A549 (cell line): ENCODE measurements at regions not wholly inside any gene's neighbourhood (a gene's known extent, or its start where the extent isn't known, plus 50 kb on each side); places are given as distances from the start of the nearest gene placed in this dataset.

Experiments used
- ATAC-seq, 2 experiments: fragments of 200-7000 bp in 1 of 2; fragments of >200 bp in 1 of 2; cut with Nextera tagmentation in 1 of 2; cut with Tn5 transposase in 1 of 2; 3 replicates each; pipeline versions ENCODE4 v1.8.0 to v1.9.1; 2018 to 2020; ENCODE audit warnings: mild to moderate bottlenecking in 1 of 2, moderate library complexity in 1 of 2
- CTCF ChIA-PET: fragments of 300-600 bp; sonication (Branson Sonifier 250); formaldehyde crosslinking; extraction: SDS; loops from one replicate; lab custom pipeline; 2021; ENCODE audit warnings: antibody characterized with exemption, inconsistent platforms; lab: Yijun Ruan, JAX
- POLR2A ChIA-PET: fragments of 350-600 bp; formaldehyde crosslinking; extraction: SDS; loops from one replicate; lab custom pipeline; 2021; ENCODE audit warnings: antibody characterized with exemption, inconsistent platforms; lab: Yijun Ruan, JAX
- DNase-seq, 2 experiments: peaks; one replicate each; pipeline versions ENCODE4 v3.0.0 to v3.0.0-alpha.2; 2011 to 2016; ENCODE audit warnings: low read depth in 1 of 2, low spot score in 1 of 2
- FAIRE-seq: peaks from 2 replicates; lab custom pipeline; 2011; peaks lifted over from hg19 to GRCh38; lab: Jason Lieb, UNC
- H3K27ac ChIP-seq, 2 experiments: fragments of >200 bp; sonication (Bioruptor Twin); formaldehyde crosslinking; 3 replicates each; pipeline ENCODE4 v1.5.1; 2016 to 2017
- H3K4me1 ChIP-seq: fragments of >200 bp; sonication (Bioruptor Twin); formaldehyde crosslinking; 3 replicates; pipeline ENCODE4 v1.6.1; 2016
- H3K4me2 ChIP-seq: fragments of >200 bp; sonication (Bioruptor Twin); formaldehyde crosslinking; 3 replicates; pipeline ENCODE4 v1.6.1; 2016
- H3K4me3 ChIP-seq: fragments of >200 bp; sonication (Bioruptor Twin); formaldehyde crosslinking; 3 replicates; pipeline ENCODE4 v1.5.1; 2016
- H3K9me3 ChIP-seq: fragments of >200 bp; sonication (Bioruptor Twin); formaldehyde crosslinking; 3 replicates; pipeline ENCODE4 v1.6.1; 2016
- CBX2 ChIP-seq: fragments of 200-600 bp; sonication (generic); IDR thresholded peaks from 2 replicates; pipeline ENCODE4 v1.6.1; 2016; ENCODE audit warnings: low read depth, mild to moderate bottlenecking, borderline replicate concordance
- CEBPB ChIP-seq, 2 experiments: fragments of >200 bp in 1 of 2; sonication (Bioruptor Twin) in 1 of 2; formaldehyde crosslinking in 1 of 2; IDR thresholded peaks; 2 replicates each; pipeline ENCODE4 v1.6.1; 2012 to 2016
- CHD4 ChIP-seq: fragments of 200-600 bp; sonication (generic); IDR thresholded peaks from 2 replicates; pipeline ENCODE4 v1.6.1; 2016; ENCODE audit warnings: antibody characterized with exemption, mild to moderate bottlenecking, borderline replicate concordance
- EHF ChIP-seq: fragments of 250-450 bp; sonication (Bioruptor Pico); IDR thresholded peaks from 2 replicates; pipeline ENCODE4 v1.5.0; 2020; ENCODE audit warnings: mild to moderate bottlenecking
- EP300 ChIP-seq, 2 experiments: fragments of >200 bp; sonication (Bioruptor Twin); formaldehyde crosslinking; IDR thresholded peaks; 2 replicates in 1 of 2; 3 replicates in 1 of 2; pipeline ENCODE4 v1.6.1; 2016 to 2017
- FOSB ChIP-seq: fragments of 250-450 bp; sonication (Bioruptor Pico); IDR thresholded peaks from 2 replicates; pipeline ENCODE4 v1.5.0; 2020; ENCODE audit warnings: mild to moderate bottlenecking, moderate library complexity
- GATA3 ChIP-seq: IDR thresholded peaks from 2 replicates; pipeline ENCODE4 v1.6.1; 2012; ENCODE audit warnings: borderline replicate concordance
- HDAC2 ChIP-seq: fragments of 200-600 bp; sonication (generic); IDR thresholded peaks from 2 replicates; pipeline ENCODE4 v1.6.1; 2016
- HEYL ChIP-seq: fragments of 250-450 bp; sonication (Bioruptor Pico); IDR thresholded peaks from 2 replicates; pipeline ENCODE4 v1.8.0; 2021; ENCODE audit warnings: mild to moderate bottlenecking, moderate library complexity
- HOXA7 ChIP-seq: fragments of 250-450 bp; sonication (Bioruptor Pico); IDR thresholded peaks from 2 replicates; pipeline ENCODE4 v1.5.0; 2020; ENCODE audit warnings: mild to moderate bottlenecking, moderate library complexity
- HOXB13 ChIP-seq: fragments of 250-450 bp; sonication (Bioruptor Pico); IDR thresholded peaks from 2 replicates; pipeline ENCODE4 v1.5.0; 2020; ENCODE audit warnings: low read depth, mild to moderate bottlenecking, moderate library complexity
- HOXB5 ChIP-seq: fragments of 250-450 bp; sonication (Bioruptor Pico); IDR thresholded peaks from 2 replicates; pipeline ENCODE4 v1.5.0; 2020; ENCODE audit warnings: mild to moderate bottlenecking, moderate library complexity
- JUNB ChIP-seq: fragments of >200 bp; sonication (Bioruptor Twin); formaldehyde crosslinking; IDR thresholded peaks from 2 replicates; pipeline ENCODE4 v1.6.1; 2016
- KDM1A ChIP-seq: fragments of 200-600 bp; sonication (generic); IDR thresholded peaks from 2 replicates; pipeline ENCODE4 v1.6.1; 2016; ENCODE audit warnings: low read depth, mild to moderate bottlenecking
- KDM5A ChIP-seq: fragments of 200-600 bp; sonication (generic); IDR thresholded peaks from 2 replicates; pipeline ENCODE4 v1.6.1; 2016; ENCODE audit warnings: antibody characterized with exemption, mild to moderate bottlenecking
- MAFK ChIP-seq: fragments of 450-650 bp; IDR thresholded peaks from 2 replicates; pipeline ENCODE4 v1.6.1; 2014; ENCODE audit not compliant: partially characterized antibody
- NFE2L2 ChIP-seq: fragments of 150-350 bp; conservative IDR thresholded peaks from 2 replicates; pipeline ENCODE4 v1.6.1; 2014; ENCODE audit warnings: low read length
- NPAS2 ChIP-seq: fragments of 250-450 bp; sonication (Bioruptor Pico); IDR thresholded peaks from 2 replicates; pipeline ENCODE4 v1.8.0; 2022; ENCODE audit warnings: mild to moderate bottlenecking, moderate library complexity, borderline replicate concordance
- NR3C1 ChIP-seq: fragments of >200 bp; sonication (Bioruptor Twin); formaldehyde crosslinking; IDR thresholded peaks from 3 replicates; pipeline ENCODE4 v1.6.1; 2017
- PHF8 ChIP-seq: fragments of 200-600 bp; sonication (generic); IDR thresholded peaks from 2 replicates; pipeline ENCODE4 v1.6.1; 2016; ENCODE audit warnings: low read depth, mild to moderate bottlenecking, antibody characterized with exemption, moderate library complexity, borderline replicate concordance
- POLR2AphosphoS2 ChIP-seq: conservative IDR thresholded peaks from 2 replicates; pipeline ENCODE4 v1.6.1; 2012; ENCODE audit warnings: low read length, improper control_type of control experiment, inconsistent platforms
- RARB ChIP-seq: fragments of 250-450 bp; sonication (Bioruptor Pico); IDR thresholded peaks from 2 replicates; pipeline ENCODE4 v1.8.0; 2021; ENCODE audit warnings: mild to moderate bottlenecking, moderate library complexity
- RCOR1 ChIP-seq: fragments of 150-350 bp; IDR thresholded peaks from 2 replicates; pipeline ENCODE4 v1.6.1; 2014; ENCODE audit warnings: antibody characterized with exemption, low read length, low read depth
- RNF2 ChIP-seq: fragments of 200-600 bp; sonication (generic); IDR thresholded peaks from 2 replicates; pipeline ENCODE4 v1.6.1; 2016; ENCODE audit warnings: low read depth, mild to moderate bottlenecking, antibody characterized with exemption, moderate library complexity, borderline replicate concordance
- TFCP2L1 ChIP-seq: fragments of 250-450 bp; sonication (Bioruptor Pico); IDR thresholded peaks from 2 replicates; pipeline ENCODE4 v1.5.0; 2021; ENCODE audit warnings: mild to moderate bottlenecking
- ZFP36 ChIP-seq: fragments of 450-650 bp; IDR thresholded peaks from 2 replicates; pipeline ENCODE4 v1.6.1; 2014; ENCODE audit warnings: borderline replicate concordance; ENCODE audit not compliant: partially characterized antibody
- ZSCAN20 ChIP-seq: fragments of 250-450 bp; sonication (Bioruptor Pico); IDR thresholded peaks from 2 replicates; pipeline ENCODE4 v1.8.0; 2022; ENCODE audit warnings: mild to moderate bottlenecking, moderate library complexity
- WGBS: methylation state at CpG from one replicate; pipeline ENCODE4 v1.1.6; 2017; ENCODE audit errors: missing lambda C conversion rate; 5-methylcytosine and 5-hydroxymethylcytosine counted together
- TF ChIP-seq, protein P1 (sequence below): IDR thresholded peaks from 2 replicates; pipeline ENCODE4 v1.6.1; 2012; ENCODE audit warnings: low read depth, borderline replicate concordance
- TF ChIP-seq, protein P2 (sequence below): fragments of 450-650 bp; IDR thresholded peaks from 2 replicates; pipeline ENCODE4 v1.6.1; 2014; ENCODE audit warnings: antibody characterized with exemption
- TF ChIP-seq, protein P3 (sequence below): fragments of >200 bp; sonication (Bioruptor Twin); formaldehyde crosslinking; IDR thresholded peaks from 2 replicates; pipeline ENCODE4 v1.6.1; 2016
- TF ChIP-seq, protein P4 (sequence below): IDR thresholded peaks from 2 replicates; pipeline ENCODE4 v1.6.1; 2012
- TF ChIP-seq, protein P5 (sequence below): fragments of >200 bp; sonication (Bioruptor Twin); formaldehyde crosslinking; IDR thresholded peaks from 3 replicates; pipeline ENCODE4 v1.6.1; 2016
- TF ChIP-seq, protein P6 (sequence below): IDR thresholded peaks from 2 replicates; pipeline ENCODE4 v1.6.1; 2012

DNA sequence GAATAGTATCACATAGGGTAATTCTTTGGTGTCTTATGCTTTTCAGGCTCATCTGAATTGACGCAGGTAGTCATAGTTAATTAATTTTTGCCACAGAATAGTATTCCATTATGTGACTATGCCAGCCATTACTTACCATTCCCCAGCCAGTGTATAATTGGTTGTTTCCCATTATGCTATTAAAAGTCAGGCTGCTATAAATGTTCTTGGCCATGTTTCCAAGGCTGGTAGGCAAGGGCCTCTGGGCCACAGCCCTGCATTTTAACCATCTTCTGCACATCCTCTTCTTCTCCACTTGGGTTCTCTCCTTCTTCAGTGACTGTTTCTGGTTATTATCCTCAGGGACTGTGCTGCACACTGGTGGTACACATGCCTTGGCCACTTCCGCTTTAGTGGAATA is 190.9 kb downstream of the ADAMTS15 start:
- 100% methylated on average over 2 of the region's 2 CpGs for WGBS

DNA sequence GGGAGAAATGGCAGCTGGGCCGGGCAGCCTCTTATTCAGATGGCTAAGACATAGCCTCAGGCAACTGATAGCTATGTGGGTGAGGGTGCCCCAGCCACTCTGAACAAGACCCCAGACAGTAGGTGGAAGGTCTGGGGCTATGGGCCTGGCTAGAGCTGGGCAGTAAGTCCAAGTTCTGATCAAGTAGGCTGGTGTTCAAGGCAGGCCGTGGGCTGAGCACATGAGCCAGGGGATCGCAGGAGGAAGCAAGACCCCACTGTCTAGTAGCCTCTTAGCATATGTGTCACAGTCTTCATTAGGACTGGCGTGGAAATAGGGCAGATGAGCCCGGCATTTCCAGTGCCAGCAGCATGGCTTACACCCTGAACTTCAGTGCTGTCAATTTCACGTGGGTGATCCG is 192.1 kb downstream of the ADAMTS15 start:
- POLR2A ChIA-PET: no interaction called here

More for the DNA sequence above, 190.9 kb downstream of the ADAMTS15 start:
- ChIA-PET POLR2A (no interaction called here), CTCF (no interaction called here)
- FAIRE-seq (no peak), DNase-seq (no peak), ATAC-seq (no peak)
- H3K4me2 ChIP-seq: peak overlapping the region; percentile 85; the same call in 2 of the 3 replicates
- peaks cover 43% of the 10 kb centered on the region for H3K4me1 ChIP-seq
- TF ChIP-seq, protein P1, sequence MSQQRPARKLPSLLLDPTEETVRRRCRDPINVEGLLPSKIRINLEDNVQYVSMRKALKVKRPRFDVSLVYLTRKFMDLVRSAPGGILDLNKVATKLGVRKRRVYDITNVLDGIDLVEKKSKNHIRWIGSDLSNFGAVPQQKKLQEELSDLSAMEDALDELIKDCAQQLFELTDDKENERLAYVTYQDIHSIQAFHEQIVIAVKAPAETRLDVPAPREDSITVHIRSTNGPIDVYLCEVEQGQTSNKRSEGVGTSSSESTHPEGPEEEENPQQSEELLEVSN: no peak
- TF ChIP-seq FOSB: no peak
- TF ChIP-seq HDAC2: no peak
- TF ChIP-seq KDM5A: no peak
- no peak for TF ChIP-seq POLR2AphosphoS2
- TF ChIP-seq PHF8: no peak
- TF ChIP-seq CHD4: no peak
- TF ChIP-seq HOXB5 (CRISPR knock-in tag): no peak
- TF ChIP-seq RCOR1: no peak
- no peak for TF ChIP-seq CBX2
- TF ChIP-seq NR3C1: no peak
- no peak for TF ChIP-seq RNF2
- TF ChIP-seq HEYL (CRISPR knock-in tag): no peak
- TF ChIP-seq NFE2L2: no peak
- H3K9me3 ChIP-seq: no peaks in the 10 kb centered on the region
- no peak overlapping the region for H3K4me3 ChIP-seq
- H3K27ac ChIP-seq: peak overlapping the region; percentile 96 to 97; a peak in 5 of 6 replicates

DNA sequence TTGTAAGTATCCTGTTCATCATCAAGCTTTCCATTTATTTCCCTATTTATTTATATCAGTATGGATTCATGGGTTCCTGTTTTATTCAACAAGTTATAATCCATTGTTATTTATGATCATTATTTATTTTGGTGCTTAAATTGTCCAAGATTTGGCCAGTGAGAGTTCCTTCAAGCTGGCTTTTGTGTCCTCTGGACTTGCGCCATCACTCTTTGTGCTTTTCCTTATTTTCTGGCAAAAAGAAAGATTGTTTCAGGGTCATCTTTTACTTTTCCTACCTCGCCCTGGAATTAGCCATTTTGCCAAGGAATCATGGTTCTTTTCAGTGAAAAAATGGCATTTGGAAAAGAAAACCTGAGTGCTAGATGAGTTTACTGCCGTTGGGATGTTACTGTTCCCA is 193.4 kb downstream of the ADAMTS15 start:
- ChIA-PET POLR2A (no interaction called here), CTCF (interaction anchor here (0.9 to 2.1 kb wide), 2 partner anchors 186 to 207 kb away, joined by 3 to 4 read pairs; no protein-coding TSS in a partner anchor)
- no peak overlapping the region for H3K4me2 ChIP-seq
- H3K4me3 ChIP-seq: no peak overlapping the region
- FAIRE-seq (no peak), DNase-seq (no peak), ATAC-seq (no peak)
- H3K27ac ChIP-seq: no peak overlapping the region
- H3K9me3 ChIP-seq: no peaks in the 10 kb centered on the region
- H3K4me1 ChIP-seq: peaks cover 21% of the 10 kb centered on the region
- WGBS: 82% methylated on average over 3 of the region's 3 CpGs
- no peak for TF ChIP-seq HOXA7 (CRISPR knock-in tag)
- TF ChIP-seq, protein P2, sequence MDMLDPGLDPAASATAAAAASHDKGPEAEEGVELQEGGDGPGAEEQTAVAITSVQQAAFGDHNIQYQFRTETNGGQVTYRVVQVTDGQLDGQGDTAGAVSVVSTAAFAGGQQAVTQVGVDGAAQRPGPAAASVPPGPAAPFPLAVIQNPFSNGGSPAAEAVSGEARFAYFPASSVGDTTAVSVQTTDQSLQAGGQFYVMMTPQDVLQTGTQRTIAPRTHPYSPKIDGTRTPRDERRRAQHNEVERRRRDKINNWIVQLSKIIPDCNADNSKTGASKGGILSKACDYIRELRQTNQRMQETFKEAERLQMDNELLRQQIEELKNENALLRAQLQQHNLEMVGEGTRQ: no peak
- TF ChIP-seq CHD4: no peak
- no peak for TF ChIP-seq JUNB
- TF ChIP-seq CEBPB (IDR thresholded peaks at IDR 0.05): no peak
- TF ChIP-seq, protein P3, sequence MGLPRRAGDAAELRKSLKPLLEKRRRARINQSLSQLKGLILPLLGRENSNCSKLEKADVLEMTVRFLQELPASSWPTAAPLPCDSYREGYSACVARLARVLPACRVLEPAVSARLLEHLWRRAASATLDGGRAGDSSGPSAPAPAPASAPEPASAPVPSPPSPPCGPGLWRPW: no peak
- no peak for TF ChIP-seq HDAC2
- TF ChIP-seq, protein P4, sequence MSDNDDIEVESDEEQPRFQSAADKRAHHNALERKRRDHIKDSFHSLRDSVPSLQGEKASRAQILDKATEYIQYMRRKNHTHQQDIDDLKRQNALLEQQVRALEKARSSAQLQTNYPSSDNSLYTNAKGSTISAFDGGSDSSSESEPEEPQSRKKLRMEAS: no peak
- TF ChIP-seq TFCP2L1 (CRISPR knock-in tag): no peak
- TF ChIP-seq GATA3: no peak
- no peak for TF ChIP-seq KDM1A
- TF ChIP-seq HOXB13 (CRISPR knock-in tag): no peak
- TF ChIP-seq, protein P5, sequence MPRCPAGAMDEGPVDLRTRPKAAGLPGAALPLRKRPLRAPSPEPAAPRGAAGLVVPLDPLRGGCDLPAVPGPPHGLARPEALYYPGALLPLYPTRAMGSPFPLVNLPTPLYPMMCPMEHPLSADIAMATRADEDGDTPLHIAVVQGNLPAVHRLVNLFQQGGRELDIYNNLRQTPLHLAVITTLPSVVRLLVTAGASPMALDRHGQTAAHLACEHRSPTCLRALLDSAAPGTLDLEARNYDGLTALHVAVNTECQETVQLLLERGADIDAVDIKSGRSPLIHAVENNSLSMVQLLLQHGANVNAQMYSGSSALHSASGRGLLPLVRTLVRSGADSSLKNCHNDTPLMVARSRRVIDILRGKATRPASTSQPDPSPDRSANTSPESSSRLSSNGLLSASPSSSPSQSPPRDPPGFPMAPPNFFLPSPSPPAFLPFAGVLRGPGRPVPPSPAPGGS: no peak
- TF ChIP-seq EP300 (IDR thresholded peaks at IDR 0.05): no peak
- no peak for TF ChIP-seq ZSCAN20 (CRISPR knock-in tag)

More for the DNA sequence above, 192.1 kb downstream of the ADAMTS15 start:
- no peak overlapping the region for H3K4me2 ChIP-seq
- H3K9me3 ChIP-seq: no peaks in the 10 kb centered on the region
- ATAC-seq: no peak
- no peak for FAIRE-seq
- 100% methylated on average over 5 of the region's 7 CpGs for WGBS
- H3K4me1 ChIP-seq: peaks cover 31% of the 10 kb centered on the region
- H3K4me3 ChIP-seq: no peak overlapping the region
- CTCF ChIA-PET: no interaction called here
- H3K27ac ChIP-seq: peak overlapping the region; percentile 96 to 97; a peak in 5 of 6 replicates
- no peak for DNase-seq
- TF ChIP-seq EHF (CRISPR knock-in tag): no peak
- TF ChIP-seq RARB (CRISPR knock-in tag): no peak
- TF ChIP-seq ZFP36: no peak
- TF ChIP-seq JUNB: no peak
- TF ChIP-seq MAFK: no peak
- no peak for TF ChIP-seq RNF2
- no peak for TF ChIP-seq NR3C1
- TF ChIP-seq ZSCAN20 (CRISPR knock-in tag): no peak
- no peak for TF ChIP-seq PHF8
- TF ChIP-seq, protein P1: no peak
- TF ChIP-seq, protein P6, sequence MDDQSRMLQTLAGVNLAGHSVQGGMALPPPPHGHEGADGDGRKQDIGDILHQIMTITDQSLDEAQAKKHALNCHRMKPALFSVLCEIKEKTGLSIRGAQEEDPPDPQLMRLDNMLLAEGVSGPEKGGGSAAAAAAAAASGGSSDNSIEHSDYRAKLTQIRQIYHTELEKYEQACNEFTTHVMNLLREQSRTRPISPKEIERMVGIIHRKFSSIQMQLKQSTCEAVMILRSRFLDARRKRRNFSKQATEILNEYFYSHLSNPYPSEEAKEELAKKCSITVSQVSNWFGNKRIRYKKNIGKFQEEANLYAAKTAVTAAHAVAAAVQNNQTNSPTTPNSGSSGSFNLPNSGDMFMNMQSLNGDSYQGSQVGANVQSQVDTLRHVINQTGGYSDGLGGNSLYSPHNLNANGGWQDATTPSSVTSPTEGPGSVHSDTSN: no peak
- no peak for TF ChIP-seq KDM1A
- no peak for TF ChIP-seq NPAS2
- TF ChIP-seq, all 56 proteins: peak for 0
